ENCODE measurements at regions not wholly inside any gene's neighbourhood (a gene's known extent, or its start where the extent isn't known, plus 50 kb on each side); places are given as distances from the start of the nearest gene placed in this dataset.

DNA sequence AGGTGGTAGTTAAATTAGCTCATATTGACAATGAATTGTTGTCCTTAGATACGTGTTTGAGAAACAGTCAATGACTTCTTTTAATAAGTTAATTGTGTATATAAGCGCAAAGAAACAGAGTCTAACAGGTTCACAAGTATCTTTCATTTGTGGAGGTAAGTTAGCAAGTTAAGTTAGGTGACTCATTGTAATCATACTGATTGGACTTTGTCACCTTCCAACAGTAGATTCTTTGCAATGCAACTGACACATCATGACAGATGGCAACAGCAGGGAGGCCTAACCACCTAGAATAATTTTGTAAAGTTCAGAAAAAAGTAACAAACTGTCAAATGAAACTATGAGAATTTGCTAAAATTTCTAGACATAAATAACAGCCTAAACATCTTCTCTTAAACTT lies 207.6 kb upstream of the PITX2 start:
- 14 to 22% methylated on average over 2 of the region's 2 CpGs for WGBS, 2 donors
- no peak for ATAC-seq
- Histone ChIP-seq H3K36me3 (replicated peaks in 1 of 2; ENCODE audit: insufficient read depth in 1 of 2, low read depth in 2 of 2) (no peaks in the 10 kb centered on the region), H3K4me3 (no peak overlapping the region), H3K9me3 (no peaks in the 10 kb centered on the region), H3K4me1 (no peaks in the 10 kb centered on the region), H3K27ac (no peak overlapping the region), H3K27me3 (no peaks in the 10 kb centered on the region)
- intact Hi-C loops (cut with DNase I), result no loop called here
- no peak for TF ChIP-seq POLR2A (IDR thresholded peaks at IDR 0.05)
- no peak for TF ChIP-seq CTCF (IDR thresholded peaks at IDR 0.05)
- DNase-seq, result no peak

- ATAC-seq (no peak), DNase-seq (no peak)
- Histone ChIP-seq H3K27me3 (no peaks in the 10 kb centered on the region), H3K36me3 (replicated peaks in 1 of 2; ENCODE audit: insufficient read depth in 1 of 2, low read depth in 2 of 2) (no peaks in the 10 kb centered on the region), H3K4me1 (no peaks in the 10 kb centered on the region), H3K9me3 (no peaks in the 10 kb centered on the region), H3K4me3 (no peak overlapping the region), H3K27ac (no peak overlapping the region)
- intact Hi-C loops (cut with DNase I), result no loop called here
- WGBS, 2 donors, result 51 to 61% methylated on average over 7 of the region's 7 CpGs
- TF ChIP-seq POLR2A (IDR thresholded peaks at IDR 0.05), result no peak
- TF ChIP-seq CTCF (IDR thresholded peaks at IDR 0.05), result no peak
Observed at GRCh38 chr4:110837896-110838450, 215.1 kb upstream of the PITX2 start.

DNA sequence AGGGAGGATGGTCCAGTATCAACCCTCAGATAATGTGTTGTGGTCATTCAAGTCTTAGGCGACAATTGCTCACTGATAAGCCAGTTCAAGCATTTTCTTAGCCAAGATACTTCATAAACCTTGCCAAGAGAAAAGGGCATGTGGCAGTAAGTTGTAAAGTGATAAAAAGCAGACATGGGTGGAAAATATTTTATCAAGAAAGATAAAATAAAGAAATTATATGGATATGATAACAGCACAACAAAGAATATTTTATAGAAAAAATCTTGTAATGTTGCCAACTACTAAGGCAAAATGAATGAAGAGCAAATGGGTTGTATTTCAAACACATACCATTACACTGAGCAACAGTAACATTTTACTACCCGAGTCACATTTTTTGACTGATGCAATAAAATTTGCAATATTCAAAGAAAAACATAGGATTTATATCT lies 217.4 kb upstream of the PITX2 start:
- H3K27me3 ChIP-seq, result no peaks in the 10 kb centered on the region
- no peaks in the 10 kb centered on the region for H3K4me1 ChIP-seq
- H3K27ac ChIP-seq, result no peak overlapping the region
- TF ChIP-seq CTCF (IDR thresholded peaks at IDR 0.05) (no peak), POLR2A (IDR thresholded peaks at IDR 0.05) (no peak)
- no peak for ATAC-seq
- no peak overlapping the region for H3K4me3 ChIP-seq
- H3K36me3 ChIP-seq (replicated peaks in 1 of 2; ENCODE audit: insufficient read depth in 1 of 2, low read depth in 2 of 2), result no peaks in the 10 kb centered on the region
- intact Hi-C loops (cut with DNase I), result no loop called here
- 51 to 69% methylated on average over 2 of the region's 2 CpGs for WGBS, 2 donors
- H3K9me3 ChIP-seq, result no peaks in the 10 kb centered on the region
- DNase-seq, result no peak

DNA sequence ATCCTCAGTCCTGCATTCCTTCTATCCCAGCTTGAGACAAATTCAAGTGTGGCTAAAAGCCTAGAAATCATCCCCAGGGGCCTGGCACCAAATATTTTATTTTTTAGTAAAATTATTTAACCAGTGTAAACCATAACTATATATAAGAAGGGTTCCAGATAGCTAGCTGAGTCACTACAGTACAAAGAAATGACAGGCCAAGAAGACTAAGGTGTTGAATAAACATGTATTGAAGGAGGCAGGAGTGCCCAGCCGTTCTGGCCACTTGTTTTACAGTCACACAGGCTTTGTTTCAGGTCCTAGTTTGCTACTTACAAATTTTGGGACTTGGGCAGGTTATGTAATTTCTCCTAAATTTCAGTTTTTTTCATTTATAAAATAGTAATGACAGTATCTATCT lies 225.9 kb upstream of the PITX2 start:
- WGBS, 2 donors, result 58 to 70% methylated on average over 1 of the region's 1 CpG
- Histone ChIP-seq H3K4me1 (peaks cover 13% of the 10 kb centered on the region), H3K27me3 (no peaks in the 10 kb centered on the region), H3K27ac (no peak overlapping the region), H3K4me3 (no peak overlapping the region), H3K36me3 (replicated peaks in 1 of 2; ENCODE audit: insufficient read depth in 1 of 2, low read depth in 2 of 2) (no peaks in the 10 kb centered on the region), H3K9me3 (no peaks in the 10 kb centered on the region)
- ATAC-seq, result no peak
- DNase-seq, result no peak
- TF ChIP-seq POLR2A (IDR thresholded peaks at IDR 0.05) (no peak), CTCF (IDR thresholded peaks at IDR 0.05) (no peak)
- intact Hi-C loops (cut with DNase I), result no loop called here

DNA sequence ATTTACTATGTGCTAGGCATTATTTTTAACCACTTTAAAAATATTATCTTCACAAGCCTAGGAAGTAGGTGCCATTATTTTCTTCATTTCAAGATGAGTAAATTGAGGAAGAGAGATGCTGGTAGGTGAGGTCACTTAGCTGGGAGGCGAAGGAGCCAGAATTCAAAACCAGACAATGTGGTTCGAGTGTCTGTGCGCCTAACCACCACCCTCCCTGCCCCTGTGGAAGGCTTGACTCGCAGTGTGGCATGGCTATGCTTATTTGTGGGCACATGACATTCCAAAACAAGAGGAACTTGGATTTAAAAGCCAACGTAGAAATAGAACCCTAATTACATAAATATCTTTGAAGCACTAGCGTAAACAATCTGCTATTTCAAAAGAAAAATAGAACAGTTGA lies 226.6 kb upstream of the PITX2 start:
- TF ChIP-seq CTCF (IDR thresholded peaks at IDR 0.05) (no peak), POLR2A (IDR thresholded peaks at IDR 0.05) (no peak)
- intact Hi-C loops (cut with DNase I), result no loop called here

More for the DNA sequence above, 226.6 kb upstream of the PITX2 start:
- DNase-seq (no peak), ATAC-seq (no peak)
- H3K4me3 ChIP-seq, result no peak overlapping the region
- no peaks in the 10 kb centered on the region for H3K27me3 ChIP-seq
- WGBS, 2 donors, result 77 to 89% methylated on average over 6 of the region's 6 CpGs
- no peaks in the 10 kb centered on the region for H3K36me3 ChIP-seq (replicated peaks in 1 of 2; ENCODE audit: insufficient read depth in 1 of 2, low read depth in 2 of 2)
- no peaks in the 10 kb centered on the region for H3K9me3 ChIP-seq
- H3K27ac ChIP-seq, result no peak overlapping the region
- H3K4me1 ChIP-seq, result peaks cover 13% of the 10 kb centered on the region
